ENCODE measurements at regions not wholly inside any gene's neighbourhood (a gene's known extent, or its start where the extent isn't known, plus 50 kb on each side); places are given as distances from the start of the nearest gene placed in this dataset.

DNA sequence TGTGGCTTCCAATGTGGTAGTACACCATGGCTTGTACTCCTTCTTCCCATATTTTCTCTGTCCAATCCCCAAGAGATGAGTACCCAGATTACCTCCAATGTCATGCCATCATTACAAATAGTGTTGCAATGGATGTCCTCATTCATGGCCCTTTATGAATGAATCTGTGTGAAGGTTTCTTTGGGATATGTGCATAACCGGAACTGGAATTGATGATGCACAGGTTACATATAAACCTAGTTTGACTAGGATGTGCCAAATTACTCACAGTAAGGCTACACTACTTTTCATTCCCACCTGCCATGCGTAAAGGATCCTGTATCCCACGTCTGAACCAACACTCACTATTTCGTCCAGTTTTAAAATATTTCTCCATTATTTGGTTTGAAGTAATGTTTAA is 173.9 kb upstream of the CXCR4 start:
- WGBS (ENCODE audit: insufficient coverage), result no CpG with 5 or more reads among the region's 4 CpGs
- Mint-ChIP-seq H3K27ac (no peak overlapping the region), H3K27me3 (ENCODE audit: low read depth in 3 of 3) (peaks cover 0 to 2% (median 0%) of the 10 kb centered on the region in 3 donors), H3K36me3 (no peaks in the 10 kb centered on the region), H3K9me3 (peaks cover 0 to 2% (median 0%) of the 10 kb centered on the region in 7 donors), H3K4me1 (no peaks in the 10 kb centered on the region), H3K4me3 (no peak overlapping the region)
- DNase-seq, result no peak
- TF ChIP-seq, protein P1, sequence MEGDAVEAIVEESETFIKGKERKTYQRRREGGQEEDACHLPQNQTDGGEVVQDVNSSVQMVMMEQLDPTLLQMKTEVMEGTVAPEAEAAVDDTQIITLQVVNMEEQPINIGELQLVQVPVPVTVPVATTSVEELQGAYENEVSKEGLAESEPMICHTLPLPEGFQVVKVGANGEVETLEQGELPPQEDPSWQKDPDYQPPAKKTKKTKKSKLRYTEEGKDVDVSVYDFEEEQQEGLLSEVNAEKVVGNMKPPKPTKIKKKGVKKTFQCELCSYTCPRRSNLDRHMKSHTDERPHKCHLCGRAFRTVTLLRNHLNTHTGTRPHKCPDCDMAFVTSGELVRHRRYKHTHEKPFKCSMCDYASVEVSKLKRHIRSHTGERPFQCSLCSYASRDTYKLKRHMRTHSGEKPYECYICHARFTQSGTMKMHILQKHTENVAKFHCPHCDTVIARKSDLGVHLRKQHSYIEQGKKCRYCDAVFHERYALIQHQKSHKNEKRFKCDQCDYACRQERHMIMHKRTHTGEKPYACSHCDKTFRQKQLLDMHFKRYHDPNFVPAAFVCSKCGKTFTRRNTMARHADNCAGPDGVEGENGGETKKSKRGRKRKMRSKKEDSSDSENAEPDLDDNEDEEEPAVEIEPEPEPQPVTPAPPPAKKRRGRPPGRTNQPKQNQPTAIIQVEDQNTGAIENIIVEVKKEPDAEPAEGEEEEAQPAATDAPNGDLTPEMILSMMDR (IDR thresholded peaks at IDR 0.05), result no peak
- H3K9me3 ChIP-seq (replicated peaks in 1 of 2; ENCODE audit: control insufficient read depth in 1 of 2, insufficient read depth in 1 of 2, low read length in 2 of 2), result no peaks in the 10 kb centered on the region
- intact Hi-C loops (cut with micrococcal nuclease), result no loop called here
- H3K36me3 ChIP-seq (replicated peaks in 1 of 2; ENCODE audit: control insufficient read depth in 1 of 2, insufficient read depth in 2 of 2, low read length in 2 of 2), result no peaks in the 10 kb centered on the region
- H3K4me3 ChIP-seq (replicated peaks in 1 of 3; ENCODE audit: low read depth in 2 of 3, low read length in 3 of 3), result no peak overlapping the region
- no peaks in the 10 kb centered on the region for H3K4me1 ChIP-seq (ENCODE audit: control insufficient read depth in 1 of 2, insufficient read depth in 2 of 2, low read length in 2 of 2)
- H2AFZ ChIP-seq (ENCODE audit: insufficient read depth, low read depth, low read length, poor library complexity, severe bottlenecking), result no peak overlapping the region
- no peaks in the 10 kb centered on the region for H3K27me3 ChIP-seq (ENCODE audit: control insufficient read depth in 2 of 2, insufficient read depth in 2 of 2, low read length in 2 of 2)
- no peaks in the 10 kb centered on the region for H3K79me2 ChIP-seq (ENCODE audit: insufficient read depth, low read length)
- no peak overlapping the region for H3K4me2 ChIP-seq (replicated peaks; ENCODE audit: extremely low read depth, low read length, poor library complexity, severe bottlenecking)
- no peaks in the 10 kb centered on the region for H4K20me1 ChIP-seq (ENCODE audit: insufficient read depth, low read length)
- H3K27ac ChIP-seq (ENCODE audit: low read depth in 1 of 2, low read length in 2 of 2), result no peak overlapping the region
- no peak overlapping the region for H3K9ac ChIP-seq (ENCODE audit: insufficient read depth, low read length, poor library complexity, severe bottlenecking)

DNA sequence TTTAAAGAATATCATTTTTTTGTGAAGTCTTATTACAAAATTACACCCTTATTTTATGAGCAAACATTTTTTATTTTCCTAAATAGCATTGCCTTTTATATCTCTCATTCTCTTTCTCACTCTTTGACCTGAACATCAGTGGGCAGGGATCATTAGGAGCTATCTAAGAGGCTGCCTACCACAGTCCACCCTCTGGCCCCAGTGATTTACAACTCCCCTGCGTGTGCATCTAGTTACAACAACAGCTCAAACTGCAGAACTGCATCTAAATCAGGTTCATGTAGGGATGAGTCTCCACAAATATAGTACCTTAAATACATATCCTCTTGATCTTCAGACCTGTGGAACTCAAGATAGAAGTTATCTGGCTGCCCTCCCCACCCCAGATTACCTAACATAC is 172.4 kb upstream of the CXCR4 start:
- H3K36me3 Mint-ChIP-seq, result no peaks in the 10 kb centered on the region
- H3K27me3 Mint-ChIP-seq (ENCODE audit: low read depth in 3 of 3), result peaks cover 0 to 2% (median 0%) of the 10 kb centered on the region in 3 donors
- intact Hi-C loops (cut with micrococcal nuclease), result no loop called here
- Histone ChIP-seq H3K27ac (ENCODE audit: low read depth in 1 of 2, low read length in 2 of 2) (no peak overlapping the region), H3K9ac (ENCODE audit: insufficient read depth, low read length, poor library complexity, severe bottlenecking) (no peak overlapping the region), H3K27me3 (ENCODE audit: control insufficient read depth in 2 of 2, insufficient read depth in 2 of 2, low read length in 2 of 2) (no peaks in the 10 kb centered on the region), H2AFZ (ENCODE audit: insufficient read depth, low read depth, low read length, poor library complexity, severe bottlenecking) (no peak overlapping the region), H3K4me3 (replicated peaks in 1 of 3; ENCODE audit: low read depth in 2 of 3, low read length in 3 of 3) (no peak overlapping the region), H3K4me2 (replicated peaks; ENCODE audit: extremely low read depth, low read length, poor library complexity, severe bottlenecking) (no peak overlapping the region), H3K36me3 (replicated peaks in 1 of 2; ENCODE audit: control insufficient read depth in 1 of 2, insufficient read depth in 2 of 2, low read length in 2 of 2) (no peaks in the 10 kb centered on the region), H3K9me3 (replicated peaks in 1 of 2; ENCODE audit: control insufficient read depth in 1 of 2, insufficient read depth in 1 of 2, low read length in 2 of 2) (no peaks in the 10 kb centered on the region), H3K4me1 (ENCODE audit: control insufficient read depth in 1 of 2, insufficient read depth in 2 of 2, low read length in 2 of 2) (no peaks in the 10 kb centered on the region), H4K20me1 (ENCODE audit: insufficient read depth, low read length) (no peaks in the 10 kb centered on the region), H3K79me2 (ENCODE audit: insufficient read depth, low read length) (no peaks in the 10 kb centered on the region)
- no peaks in the 10 kb centered on the region for H3K4me1 Mint-ChIP-seq
- H3K9me3 Mint-ChIP-seq, result peaks cover 0 to 2% (median 0%) of the 10 kb centered on the region in 7 donors
- no CpG with 5 or more reads among the region's 1 CpG for WGBS (ENCODE audit: insufficient coverage)
- DNase-seq, result no peak
- TF ChIP-seq, protein P1 (IDR thresholded peaks at IDR 0.05), result no peak
- no peak overlapping the region for H3K4me3 Mint-ChIP-seq
- H3K27ac Mint-ChIP-seq, result peak overlapping the region in 1 of 7 donors; percentile 51
